Spleen (tissue), 7 donors: ENCODE measurements at regions not wholly inside any gene's neighbourhood (a gene's known extent, or its start where the extent isn't known, plus 50 kb on each side); places are given as distances from the start of the nearest gene placed in this dataset.

Experiments
- POLR2A ChIP-seq, 3 donors: fragments of 450-650 bp; IDR thresholded peaks; one replicate each; pipeline ENCODE4 v1.5.1; 2017; ENCODE audit warnings: antibody characterized with exemption in 3 of 3, mild to moderate bottlenecking in 1 of 3
- TF ChIP-seq, protein P1 (sequence below), 11 experiments: fragments of 200-600 bp in 7 of 11; fragments of 450-650 bp in 4 of 11; sonication (generic) in 4 of 11; IDR thresholded peaks in 8 of 11; conservative IDR thresholded peaks in 3 of 11; 1 replicate in 7 of 11; 2 replicates in 4 of 11; pipeline versions ENCODE4 v1.4.0 to v1.8.0; 2016 to 2021; ENCODE audit warnings: antibody characterized with exemption in 11 of 11, inconsistent platforms in 4 of 11, mild to moderate bottlenecking in 1 of 11
- donor health status: DM: no; HTN: no; CAD: no; lungs with moderate emphysema.
- donor health status: DM: no; HTN: no; CAD: no.
- donor health status: DM: no; HTN: no; CAD: no.

DNA sequence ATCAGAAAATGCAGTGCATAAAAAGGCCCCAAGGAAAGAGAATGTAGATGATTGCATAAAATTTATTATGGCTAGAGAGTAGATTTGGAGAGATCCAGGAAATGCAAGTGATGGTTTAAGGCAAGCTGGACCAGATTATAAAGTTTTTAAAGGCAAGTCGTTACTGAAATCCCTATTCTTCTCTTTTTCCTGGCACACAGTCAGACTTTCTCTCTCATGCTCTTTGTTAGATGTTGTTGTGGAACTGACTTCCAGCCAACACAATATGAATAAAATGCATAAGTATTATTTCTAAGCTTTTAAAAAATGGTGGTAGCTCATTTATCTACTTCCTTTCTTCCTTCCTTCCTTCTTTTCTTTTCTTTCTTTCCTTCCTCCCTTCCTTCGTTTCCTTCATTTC is 1085.4 kb upstream of the CDH6 start:
- TF ChIP-seq POLR2A (IDR thresholded peaks at IDR 0.05) = no peak
- TF ChIP-seq, protein P1, sequence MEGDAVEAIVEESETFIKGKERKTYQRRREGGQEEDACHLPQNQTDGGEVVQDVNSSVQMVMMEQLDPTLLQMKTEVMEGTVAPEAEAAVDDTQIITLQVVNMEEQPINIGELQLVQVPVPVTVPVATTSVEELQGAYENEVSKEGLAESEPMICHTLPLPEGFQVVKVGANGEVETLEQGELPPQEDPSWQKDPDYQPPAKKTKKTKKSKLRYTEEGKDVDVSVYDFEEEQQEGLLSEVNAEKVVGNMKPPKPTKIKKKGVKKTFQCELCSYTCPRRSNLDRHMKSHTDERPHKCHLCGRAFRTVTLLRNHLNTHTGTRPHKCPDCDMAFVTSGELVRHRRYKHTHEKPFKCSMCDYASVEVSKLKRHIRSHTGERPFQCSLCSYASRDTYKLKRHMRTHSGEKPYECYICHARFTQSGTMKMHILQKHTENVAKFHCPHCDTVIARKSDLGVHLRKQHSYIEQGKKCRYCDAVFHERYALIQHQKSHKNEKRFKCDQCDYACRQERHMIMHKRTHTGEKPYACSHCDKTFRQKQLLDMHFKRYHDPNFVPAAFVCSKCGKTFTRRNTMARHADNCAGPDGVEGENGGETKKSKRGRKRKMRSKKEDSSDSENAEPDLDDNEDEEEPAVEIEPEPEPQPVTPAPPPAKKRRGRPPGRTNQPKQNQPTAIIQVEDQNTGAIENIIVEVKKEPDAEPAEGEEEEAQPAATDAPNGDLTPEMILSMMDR (IDR thresholded peaks at IDR 0.05 in 8 of 11, conservative IDR thresholded peaks at IDR 0.05 in 3 of 11) = no peak
